Right lobe of liver (tissue), 4 donors: ENCODE measurements at regions not wholly inside any gene's neighbourhood (a gene's known extent, or its start where the extent isn't known, plus 50 kb on each side); places are given as distances from the start of the nearest gene placed in this dataset.

Experiments used
- CTCF ChIP-seq, 4 donors: fragments of 200-600 bp in 3 of 4; fragments of 450-650 bp in 1 of 4; IDR thresholded peaks; one replicate each; pipeline versions ENCODE4 v1.5.1 to v1.8.0; 2016 to 2022; ENCODE audit warnings: antibody characterized with exemption in 4 of 4, mild to moderate bottlenecking in 2 of 4
- POLR2A ChIP-seq: fragments of 450-650 bp; IDR thresholded peaks from one replicate; pipeline ENCODE4 v1.6.1; 2017; ENCODE audit warnings: antibody characterized with exemption, mild to moderate bottlenecking
- donor health status: DM: no; HTN: no; CAD: no.
- donor health status: DM: no; HTN: no; CAD: no.
- donor health status: DM: no; HTN: yes; CAD: no.

- TF ChIP-seq POLR2A, result no peak
- TF ChIP-seq CTCF (IDR thresholded peaks at IDR 0.05), result no peak
Observed at GRCh38 chr13:68275758-68276157, 1045.6 kb upstream of the PCDH9 start.
